HG02943 (cell line): ENCODE measurements at regions not wholly inside any gene's neighbourhood (a gene's known extent, or its start where the extent isn't known, plus 50 kb on each side); places are given as distances from the start of the nearest gene placed in this dataset.
A peak's percentile ranks its signal among the peaks of the same experiment; 100 is the strongest.
"Not testable (repeated sequence)": the region's sequence is repeated elsewhere in the genome, so short reads cannot be mapped to it uniquely, and the experiment has no call there.

Source experiments
- ATAC-seq: cut with Tn5 transposase; IDR thresholded peaks from one replicate; pipeline ENCODE4 v1.9.1; 2021; ENCODE audit warnings: mild to moderate bottlenecking, low read depth, moderate library complexity; ENCODE audit not compliant: unreplicated experiment

DNA sequence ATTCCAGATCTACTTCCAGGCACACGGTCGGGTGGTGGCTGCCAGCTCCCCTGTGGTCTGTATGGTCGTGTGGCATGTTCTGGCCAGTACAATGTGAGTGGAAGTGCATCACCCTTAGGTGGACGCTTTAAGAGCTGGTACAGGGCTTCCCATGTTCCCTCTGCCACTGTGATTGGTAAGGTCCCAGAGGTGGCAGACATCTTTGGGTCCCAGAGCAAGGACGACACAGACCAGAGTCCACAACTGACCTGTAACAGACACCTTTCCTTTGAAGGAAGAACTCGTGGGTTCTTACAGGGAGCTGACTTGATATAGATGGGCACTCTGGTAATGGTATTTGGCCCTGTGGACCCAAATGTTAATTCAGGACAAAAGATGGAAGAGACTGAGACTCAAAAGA, 90.0 kb upstream of the GDNF start:
- ATAC-seq, result no peak

DNA sequence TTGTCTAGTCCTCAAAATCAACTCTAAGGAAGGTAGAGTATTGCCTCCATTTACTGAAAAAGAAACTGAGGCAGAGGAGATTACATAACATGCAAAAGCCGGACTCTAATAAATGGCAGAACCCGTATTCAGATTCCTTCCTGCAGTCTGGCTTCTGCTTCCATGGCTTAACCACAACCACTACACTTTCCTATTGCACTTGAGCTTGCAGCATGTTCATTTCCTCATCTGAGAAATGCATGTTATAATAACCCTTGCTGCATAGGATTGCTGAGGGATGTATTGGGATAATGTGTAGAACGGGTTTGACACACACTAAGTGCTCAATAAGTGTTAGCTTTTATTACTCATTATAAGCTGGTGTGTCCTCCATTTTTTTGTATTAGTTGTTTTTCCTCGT, 87.9 kb upstream of the GDNF start:
- ATAC-seq, result not testable (repeated sequence)

DNA sequence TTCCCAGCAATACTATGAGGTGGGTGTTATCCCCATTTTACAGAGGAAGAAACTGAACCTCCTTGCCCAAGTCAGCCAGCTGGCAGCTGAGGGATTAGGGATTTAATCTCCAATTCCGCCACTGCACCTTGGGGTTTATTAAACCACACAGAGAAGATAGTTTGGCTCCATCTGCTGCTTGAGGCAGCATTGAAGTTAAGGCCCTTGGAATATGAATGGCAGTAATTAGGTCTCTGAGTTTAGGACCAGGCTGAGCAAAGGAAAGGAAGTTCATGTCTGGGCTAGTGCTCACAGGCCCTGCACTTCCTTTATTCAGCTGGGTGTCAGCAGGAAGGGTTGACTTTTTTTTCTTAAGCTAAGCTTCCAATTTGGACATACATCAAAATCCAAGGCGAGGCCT, 86.9 kb upstream of the GDNF start:
- ATAC-seq, result no peak

DNA sequence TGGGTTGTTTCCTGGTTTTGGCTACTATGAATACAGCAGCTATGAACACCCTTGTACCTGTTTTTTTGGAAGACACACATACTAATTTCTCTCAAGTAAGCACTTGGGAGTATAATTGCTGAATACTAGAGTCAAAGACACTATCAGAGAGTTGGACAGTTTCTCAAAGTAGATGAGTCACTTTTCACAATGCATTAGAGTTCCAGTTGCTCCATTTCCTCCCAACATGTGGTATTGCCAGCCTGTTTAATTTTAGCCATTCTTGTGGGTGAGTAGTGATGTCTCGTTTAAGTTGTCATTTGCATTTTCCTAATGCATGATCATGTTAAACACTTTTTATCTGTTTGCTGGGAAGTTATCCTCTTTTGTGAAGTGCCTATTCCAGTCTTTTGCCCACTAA, 81.6 kb upstream of the GDNF start:
- ATAC-seq, result no peak

DNA sequence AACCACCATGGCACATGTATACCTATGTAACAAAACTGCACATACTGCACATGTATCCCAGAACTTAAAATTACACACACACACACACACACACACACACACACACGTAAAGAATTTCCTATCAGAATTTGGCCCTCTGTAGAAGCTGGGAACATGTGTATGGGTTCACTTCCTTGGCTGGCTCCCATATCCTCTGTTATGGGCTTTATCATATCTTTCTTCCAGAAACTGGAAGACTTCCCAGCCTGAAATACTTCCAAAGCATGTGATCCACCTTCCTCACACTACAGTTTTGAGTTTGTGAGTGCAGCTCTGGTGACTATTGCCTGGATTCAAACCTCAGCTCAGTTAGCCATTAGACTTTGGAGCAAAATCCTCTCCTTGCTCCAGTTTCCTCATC, 78.6 kb upstream of the GDNF start:
- no peak for ATAC-seq

DNA sequence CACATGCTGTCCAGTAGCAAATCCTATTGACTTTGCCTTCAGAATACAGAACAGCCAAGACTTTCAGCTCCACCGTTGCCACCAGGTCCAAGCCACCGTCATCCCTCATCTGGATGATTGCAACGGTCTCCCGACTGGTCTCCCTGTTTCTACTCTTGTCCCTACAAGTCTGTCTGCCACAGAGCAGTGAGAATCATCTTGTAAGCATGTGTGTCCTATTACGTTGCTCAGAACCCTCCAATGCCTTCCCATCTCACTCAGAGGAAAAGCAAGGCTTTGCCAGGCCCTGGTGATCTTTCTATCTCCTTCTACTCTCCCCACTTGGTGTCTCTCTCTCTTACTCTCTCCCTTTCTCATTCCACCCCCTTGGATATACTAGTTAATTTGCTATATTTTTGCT, 76.7 kb upstream of the GDNF start:
- no peak for ATAC-seq

DNA sequence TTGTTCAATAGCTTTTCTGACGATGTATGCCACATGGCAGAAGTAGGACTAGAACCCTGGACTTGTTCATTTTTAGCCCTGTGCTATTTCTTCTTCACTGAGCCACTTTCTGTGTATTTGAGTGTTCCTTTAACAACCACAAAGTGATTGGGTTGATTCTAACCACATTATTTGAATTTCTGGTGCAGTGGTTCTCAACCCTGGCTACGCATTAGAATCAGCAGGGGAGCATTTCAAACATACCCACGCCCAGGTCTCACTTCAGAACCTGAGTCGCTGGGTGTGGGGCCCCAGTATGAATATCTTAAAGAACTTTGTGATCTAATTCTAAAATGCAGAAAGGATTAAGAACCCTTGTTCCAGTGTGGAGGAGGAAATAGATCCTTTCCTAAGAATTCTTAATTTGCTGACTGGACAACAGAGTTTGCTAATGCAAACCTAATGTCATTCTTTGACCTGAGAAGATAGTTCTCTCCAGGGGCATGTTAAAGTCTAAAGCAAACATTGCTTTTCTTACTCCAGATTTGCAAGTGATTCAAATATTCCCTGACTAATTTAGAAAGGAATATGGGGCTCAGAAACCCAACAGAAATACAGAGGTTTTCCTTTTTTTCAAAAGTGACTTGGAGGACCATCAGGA, 75.4 kb upstream of the GDNF start:
- ATAC-seq, result peak; percentile 72

DNA sequence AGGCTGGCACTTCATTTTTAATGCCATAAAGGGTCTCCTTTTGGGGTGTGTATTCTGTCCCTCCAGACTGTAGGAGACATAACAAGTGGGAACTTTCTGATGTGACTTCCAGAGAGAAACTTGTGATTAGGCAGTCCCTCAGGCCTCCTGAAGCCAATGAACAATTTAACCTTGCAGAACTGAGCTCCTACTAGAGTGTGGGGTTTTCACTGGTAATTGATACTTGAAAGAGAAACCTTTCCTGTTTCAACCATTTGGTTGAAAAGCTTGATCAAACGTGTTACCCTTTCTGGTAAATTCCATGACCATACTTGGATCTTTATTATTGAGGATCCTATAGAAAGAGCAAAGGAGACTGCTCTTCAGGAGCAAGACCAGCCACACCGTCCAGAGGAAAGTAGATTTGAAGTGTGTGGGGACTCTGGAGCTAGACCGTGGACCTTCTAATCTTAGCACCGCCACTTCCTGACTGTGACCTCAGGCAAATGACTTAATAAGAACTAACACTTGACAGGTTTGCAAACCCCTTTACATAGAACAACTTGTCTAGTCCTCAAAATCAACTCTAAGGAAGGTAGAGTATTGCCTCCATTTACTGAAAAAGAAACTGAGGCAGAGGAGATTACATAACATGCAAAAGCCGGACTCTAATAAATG, 69.9 kb upstream of the GDNF start:
- peak; percentile 84 for ATAC-seq

DNA sequence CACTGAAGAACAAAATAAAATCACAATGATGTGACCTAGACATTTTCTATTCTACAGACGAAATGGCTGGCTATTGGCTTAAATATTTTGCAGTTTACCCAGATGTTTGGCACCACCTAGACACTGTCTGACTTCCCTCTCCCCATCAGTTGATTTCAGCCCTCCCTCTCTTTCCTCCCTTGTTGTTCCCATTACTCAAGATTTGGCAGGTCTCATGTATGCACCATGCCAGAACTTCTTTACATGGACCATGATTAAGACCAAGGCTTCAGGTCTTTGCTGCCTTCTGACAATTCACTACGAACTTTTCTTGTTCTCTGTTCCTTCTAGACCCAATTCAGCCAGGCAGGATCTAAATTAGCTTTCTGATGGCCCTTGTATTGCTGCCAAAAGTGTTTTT, 66.6 kb upstream of the GDNF start:
- no peak for ATAC-seq

DNA sequence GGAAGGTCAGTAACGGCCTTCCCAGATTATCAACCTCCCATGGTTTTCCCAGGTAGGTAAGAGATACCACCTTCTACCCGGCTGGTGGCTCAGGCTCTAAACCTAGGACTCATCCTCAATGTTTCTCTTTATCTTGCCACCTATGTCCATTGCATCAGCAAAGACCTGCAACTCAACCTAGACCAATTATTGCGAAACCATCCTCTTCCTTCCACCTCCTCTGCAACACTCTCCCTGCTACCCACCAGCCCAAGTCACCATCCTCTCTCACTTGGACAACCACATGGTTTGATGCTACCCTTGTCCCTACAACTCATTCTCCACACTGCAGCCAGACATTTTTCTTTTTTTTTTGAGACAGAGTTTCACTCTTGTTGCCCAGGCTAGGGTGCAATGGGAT, 65.4 kb upstream of the GDNF start:
- no peak for ATAC-seq

DNA sequence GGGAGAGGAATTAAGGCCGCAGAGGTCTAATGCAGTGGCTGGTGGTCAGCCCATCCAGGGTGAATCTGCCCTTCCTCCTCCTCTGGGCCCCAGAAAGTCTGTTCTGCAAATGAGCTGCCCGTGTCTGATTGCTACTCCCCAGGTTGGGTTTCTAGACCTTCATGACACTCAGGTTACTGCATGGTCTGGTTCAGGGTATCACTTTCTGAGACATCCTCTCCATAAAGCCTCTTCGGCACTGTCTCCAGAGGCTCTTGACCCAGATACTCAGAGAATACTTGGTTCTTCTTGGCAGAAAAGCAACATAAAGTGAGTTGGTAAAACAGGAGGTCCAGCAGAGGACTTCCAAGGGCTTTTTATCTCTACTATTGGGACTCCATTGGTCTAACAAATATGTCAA, 62.5 kb upstream of the GDNF start:
- no peak for ATAC-seq

DNA sequence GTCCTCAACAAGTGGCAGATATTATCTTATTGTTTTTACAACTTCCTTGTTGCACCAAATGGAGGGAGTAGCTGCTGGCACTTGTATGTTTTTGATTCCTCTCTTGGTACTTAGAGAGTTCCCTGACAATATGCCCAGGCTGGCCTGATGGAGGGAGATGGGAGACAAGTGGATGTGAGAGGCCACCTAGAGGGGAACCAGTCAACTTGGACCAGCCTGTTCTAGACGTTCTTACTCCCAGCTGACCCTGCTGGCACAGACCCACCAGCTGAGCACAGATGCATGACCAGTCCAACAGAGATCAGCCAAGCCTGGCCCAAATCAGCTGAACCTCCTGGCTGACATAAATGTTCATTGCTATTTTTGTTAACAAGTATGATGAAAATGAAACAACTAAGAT, 60.9 kb upstream of the GDNF start:
- no peak for ATAC-seq

DNA sequence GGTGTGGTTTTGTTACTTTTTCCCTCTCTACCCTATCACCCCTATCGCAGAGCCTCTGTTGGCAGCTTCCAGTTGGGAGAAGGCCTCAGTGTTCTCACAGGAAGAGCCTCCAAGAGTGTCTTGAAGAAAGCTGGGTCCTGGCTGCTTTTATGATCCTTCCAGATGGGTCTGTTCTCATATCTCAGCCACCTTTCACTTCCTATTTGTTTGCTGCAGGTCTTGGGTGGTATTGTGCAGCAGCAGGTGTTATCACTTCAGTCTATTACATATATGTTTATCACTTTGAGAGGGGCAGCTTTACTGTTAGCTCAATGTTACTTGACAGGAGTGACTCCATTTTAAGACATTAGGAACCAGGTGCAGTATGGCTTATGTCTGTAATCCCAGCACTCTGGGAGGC, 59.2 kb upstream of the GDNF start:
- no peak for ATAC-seq

DNA sequence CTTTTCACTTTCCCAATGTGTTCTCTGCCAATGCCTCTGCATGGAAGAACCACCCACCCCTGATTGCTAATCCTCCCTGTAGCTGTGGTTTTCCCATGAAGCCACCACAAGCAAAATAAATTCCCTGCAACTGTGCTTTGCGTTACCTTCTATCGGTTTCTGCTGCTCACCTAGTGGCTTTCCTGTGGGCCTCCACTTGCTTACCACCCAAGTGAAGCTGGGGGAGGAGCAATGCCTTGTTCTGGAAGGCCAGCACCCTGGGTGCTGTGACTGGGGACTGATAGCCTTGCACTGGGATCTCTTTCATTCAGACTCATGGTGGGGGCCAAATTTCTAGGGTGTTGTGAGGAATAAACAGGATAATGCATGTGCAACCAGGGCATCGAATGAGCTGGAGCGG, 56.3 kb upstream of the GDNF start:
- no peak for ATAC-seq

DNA sequence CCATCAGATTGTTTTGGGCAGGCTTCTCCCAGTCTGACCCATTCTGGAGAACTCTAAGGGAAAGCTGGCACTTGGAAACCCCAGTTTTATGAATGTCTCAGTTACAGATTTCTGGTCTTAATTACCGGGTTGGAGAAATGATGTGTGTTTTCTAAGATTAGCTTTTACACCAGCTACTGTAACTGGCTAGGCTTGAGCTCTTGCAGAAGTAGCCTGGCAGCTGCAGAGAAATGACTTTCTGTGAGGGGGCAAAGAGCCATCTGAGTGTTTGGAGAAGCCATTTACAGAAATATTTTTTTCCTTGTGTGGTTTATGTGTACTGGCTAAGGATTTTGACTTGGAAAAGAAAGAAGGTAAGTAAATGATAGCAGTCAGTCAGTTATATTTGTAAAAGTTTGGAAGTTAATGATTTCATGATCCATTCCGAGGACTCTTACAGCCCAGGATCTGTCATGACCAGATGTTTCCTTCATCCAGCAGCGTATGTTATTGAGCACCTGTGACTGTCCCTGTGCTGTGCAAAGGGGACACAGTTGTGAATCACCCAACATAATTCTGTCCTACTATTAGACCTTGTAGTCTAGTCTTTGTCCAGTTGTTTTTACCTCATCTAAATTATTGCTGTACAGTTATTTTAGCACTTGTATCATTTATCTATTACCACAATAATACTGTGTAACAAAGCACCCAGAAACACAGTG, 53.7 kb upstream of the GDNF start:
- no peak for ATAC-seq

DNA sequence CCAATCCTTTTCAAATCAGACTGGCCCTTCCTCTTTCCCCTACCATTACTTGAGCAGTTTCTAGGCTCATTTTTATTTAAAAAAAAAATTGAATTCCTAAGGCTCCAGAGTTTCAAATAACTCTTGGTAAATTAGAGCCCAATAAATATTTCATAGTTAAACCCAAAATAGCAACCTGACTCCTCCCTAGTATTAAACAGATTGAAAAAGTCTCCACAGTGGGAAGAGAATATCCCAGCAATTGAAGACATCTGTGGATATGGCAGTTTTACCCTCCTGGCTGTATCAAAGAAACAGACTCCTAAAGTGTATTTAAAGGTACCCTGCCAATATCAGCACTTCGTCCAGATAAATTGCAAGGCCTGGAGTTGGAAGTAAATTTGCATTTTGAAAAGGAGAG, 52.7 kb upstream of the GDNF start:
- ATAC-seq, result no peak

DNA sequence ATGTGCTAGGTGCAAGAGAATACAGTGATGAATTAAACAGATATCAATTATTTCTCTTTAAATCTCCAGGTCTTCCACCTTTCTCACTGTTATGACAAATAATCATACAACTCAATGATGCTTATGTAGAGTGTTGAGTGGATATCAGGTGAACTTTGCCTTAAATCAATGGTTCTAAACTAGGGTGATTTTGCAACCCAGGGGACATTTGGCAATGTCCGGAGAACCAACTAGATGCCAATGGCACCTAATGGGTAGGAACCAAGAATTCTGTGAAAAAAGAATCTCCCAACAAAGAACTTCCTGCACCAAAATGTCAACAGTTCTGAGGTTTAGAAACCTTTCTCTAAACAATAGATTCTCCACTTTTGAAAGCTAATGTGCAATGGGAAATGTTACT, 52.0 kb upstream of the GDNF start:
- ATAC-seq, result no peak

DNA sequence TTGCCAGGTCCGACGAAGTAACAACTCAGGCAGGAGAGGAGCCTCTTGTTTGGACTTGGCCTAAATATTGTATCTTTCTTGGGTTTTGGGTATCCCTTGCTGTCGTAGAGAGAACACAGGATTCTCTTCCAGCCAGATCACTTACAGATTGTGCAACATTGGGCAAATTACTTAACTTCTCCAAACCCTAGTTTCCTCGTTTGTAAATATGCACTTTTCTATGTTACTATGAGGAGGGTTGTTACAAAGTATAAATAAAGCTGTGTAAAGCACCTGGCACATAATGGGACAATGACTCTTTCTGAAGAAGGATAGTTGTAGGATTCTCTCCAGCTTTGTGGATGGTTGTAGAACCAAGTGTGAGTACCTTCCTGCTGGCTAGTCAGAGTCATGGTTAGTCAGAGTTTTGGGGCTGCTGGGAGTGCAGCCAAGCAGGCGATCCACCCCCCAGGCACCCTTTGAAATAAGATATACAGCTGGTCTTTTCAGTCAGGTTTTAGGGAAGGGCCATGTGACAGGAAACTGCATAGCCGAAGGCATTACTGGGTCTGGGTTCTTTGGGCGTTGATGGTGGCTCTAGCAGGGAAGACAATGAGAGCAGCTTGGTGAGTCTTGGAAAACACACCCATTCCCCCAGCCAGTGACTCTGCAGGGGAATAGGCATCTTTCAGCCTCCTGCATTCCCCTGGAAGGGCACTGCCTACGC, 49.9 kb upstream of the GDNF start:
- no peak for ATAC-seq
